Tongue (tissue), 1 donor: ENCODE measurements at regions not wholly inside any gene's neighbourhood (a gene's known extent, or its start where the extent isn't known, plus 50 kb on each side); places are given as distances from the start of the nearest gene placed in this dataset.

ENCODE experiments used
- DNase-seq: peaks from one replicate; pipeline ENCODE4 v3.0.0-alpha.2; 2015

- peak; percentile 79 for DNase-seq
These were observed 64.5 kb upstream of the STK38L start for GRCh38 chr12:27179400-27180214.

- DNase-seq, result no peak
These were observed 63.1 kb upstream of the STK38L start for GRCh38 chr12:27180906-27181505.

DNA sequence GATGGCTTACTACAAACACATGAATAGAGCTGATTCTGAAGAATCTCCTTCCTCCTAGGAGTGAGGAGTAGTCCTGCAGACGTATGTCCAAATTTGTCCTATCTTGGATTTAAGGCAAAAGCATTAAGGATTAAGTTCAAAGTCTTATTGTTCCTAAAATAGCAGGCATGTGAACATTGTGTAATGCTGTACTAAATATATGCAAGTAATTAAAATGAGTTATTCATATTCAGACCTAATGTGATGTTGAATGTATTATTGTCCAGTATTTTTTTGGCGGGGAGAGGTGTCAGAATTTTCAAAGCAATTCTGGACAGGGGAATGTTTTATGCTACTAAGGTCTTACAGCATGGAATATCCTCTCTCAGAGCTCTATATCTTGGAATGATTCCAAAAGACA is 60.7 kb upstream of the STK38L start:
- DNase-seq, result no peak

DNA sequence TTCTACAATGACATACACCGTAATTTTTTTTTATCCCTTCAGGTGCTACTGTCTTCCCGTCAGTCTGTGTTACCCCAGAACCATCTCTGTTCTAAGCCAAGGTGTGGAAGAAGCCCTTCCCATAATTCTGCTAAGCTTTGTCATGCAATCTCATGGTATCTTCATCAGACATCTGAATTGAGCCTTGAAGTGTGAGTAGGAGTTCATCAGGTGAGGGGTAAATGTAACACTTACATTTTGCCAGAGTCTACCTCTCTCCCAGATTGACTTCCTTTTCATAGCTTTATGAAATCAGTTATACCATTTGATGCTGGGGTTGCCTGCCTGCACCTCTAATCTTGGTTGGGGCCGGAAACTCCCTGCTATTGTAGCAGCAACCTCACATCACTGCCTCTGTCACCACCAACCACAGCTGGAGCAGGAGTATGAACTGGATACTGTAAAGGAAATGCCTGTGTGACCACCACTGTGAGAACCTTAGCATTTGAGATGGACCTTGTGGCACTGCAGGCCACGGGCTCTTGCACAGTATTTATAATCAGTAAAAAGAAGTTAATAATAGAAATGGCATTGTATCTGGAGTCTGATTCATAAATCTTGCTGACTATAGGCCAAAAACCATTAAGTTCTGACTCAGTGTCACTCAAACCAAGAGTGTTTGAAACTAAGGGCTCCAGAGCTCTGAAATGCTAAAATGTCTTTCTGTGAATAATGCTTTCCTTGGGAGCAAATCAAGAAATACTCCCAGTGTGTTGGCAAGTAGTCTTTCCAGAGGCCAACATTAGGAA is 58.7 kb upstream of the STK38L start:
- DNase-seq, result no peak

DNA sequence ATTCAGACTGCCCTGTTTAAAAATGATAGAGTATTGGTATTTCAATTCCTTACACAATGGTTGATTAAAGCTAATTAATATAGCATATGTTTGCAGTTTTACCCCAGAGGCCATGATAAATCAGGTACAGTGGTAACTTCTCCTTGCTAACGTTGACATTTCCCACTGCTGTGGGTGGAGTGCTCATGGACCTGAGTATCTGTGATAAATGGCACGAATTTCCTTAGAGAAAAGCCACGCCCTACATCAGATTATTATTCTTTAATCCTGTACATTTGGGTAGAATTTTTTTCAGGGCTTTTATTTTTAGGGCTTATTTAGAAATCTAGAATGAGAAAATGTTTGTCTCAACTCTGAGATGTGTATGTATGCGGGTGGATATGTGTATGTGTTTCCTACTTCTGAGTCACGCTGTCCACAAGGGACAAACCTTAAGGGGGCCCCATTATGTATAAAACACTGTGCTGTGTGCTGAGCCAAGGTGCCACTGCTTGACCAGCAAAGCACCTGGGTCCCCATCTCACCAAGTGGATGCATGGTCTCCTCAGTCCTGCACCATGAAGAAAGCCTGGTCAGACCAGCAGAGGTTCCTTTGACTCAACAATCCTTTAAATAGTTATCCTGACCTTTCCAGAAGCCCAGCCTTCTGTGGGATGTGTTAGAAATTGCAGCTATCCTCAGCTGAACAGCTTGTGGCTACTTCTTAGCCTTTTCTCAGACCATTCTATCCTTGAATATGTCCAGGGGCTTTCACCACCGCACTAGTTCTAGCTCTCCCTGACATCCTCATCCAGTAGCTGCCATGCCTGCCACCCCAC is 57.9 kb upstream of the STK38L start:
- no peak for DNase-seq

GRCh38 chr12:27187697-27188096 is 56.4 kb upstream of the STK38L start:
- DNase-seq, result no peak

DNA sequence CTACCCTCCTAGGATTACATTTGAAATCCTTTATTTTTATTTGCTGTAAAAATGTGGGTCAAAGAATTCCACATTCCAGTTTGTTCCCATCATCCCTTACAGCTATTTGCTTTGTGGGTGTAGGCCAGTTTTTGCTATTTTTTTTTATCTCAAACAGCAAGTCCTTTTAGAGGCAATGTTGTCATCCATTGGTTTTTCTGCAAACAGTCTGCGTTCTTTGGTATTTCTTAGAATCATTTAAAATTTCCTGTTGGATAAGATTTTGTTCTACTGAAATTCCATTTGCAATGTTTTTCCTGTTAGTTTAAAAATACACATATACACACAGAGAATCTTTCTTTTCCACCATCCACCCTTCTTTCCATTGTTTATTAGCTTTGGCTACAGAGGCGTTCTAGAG is 53.3 kb upstream of the STK38L start:
- peak; percentile 41 for DNase-seq

- no peak for DNase-seq
These were observed 52.6 kb upstream of the STK38L start for GRCh38 chr12:27191531-27191930.

GRCh38 chr12:27192118-27192802 is 51.8 kb upstream of the STK38L start:
- no peak for DNase-seq

DNA sequence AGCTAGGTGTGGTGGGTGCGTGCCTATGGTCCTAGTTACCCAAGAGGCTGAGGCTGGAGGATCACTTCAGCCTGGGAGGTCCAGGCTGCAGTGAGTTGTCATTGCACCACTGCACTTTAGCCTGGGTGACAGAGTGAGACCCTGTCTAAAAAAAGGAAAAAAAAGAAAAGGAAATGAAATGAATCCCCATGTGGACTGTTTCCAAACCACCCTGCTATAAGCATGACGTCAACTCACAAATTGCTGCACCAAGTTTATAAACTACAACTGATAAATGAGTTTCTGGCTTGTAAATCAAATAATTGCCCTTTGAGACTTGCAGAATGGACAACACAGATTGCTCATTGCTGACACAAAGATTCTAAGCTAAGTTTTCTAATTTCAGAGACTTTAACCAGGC is 51.0 kb upstream of the STK38L start:
- DNase-seq, result no peak

DNA sequence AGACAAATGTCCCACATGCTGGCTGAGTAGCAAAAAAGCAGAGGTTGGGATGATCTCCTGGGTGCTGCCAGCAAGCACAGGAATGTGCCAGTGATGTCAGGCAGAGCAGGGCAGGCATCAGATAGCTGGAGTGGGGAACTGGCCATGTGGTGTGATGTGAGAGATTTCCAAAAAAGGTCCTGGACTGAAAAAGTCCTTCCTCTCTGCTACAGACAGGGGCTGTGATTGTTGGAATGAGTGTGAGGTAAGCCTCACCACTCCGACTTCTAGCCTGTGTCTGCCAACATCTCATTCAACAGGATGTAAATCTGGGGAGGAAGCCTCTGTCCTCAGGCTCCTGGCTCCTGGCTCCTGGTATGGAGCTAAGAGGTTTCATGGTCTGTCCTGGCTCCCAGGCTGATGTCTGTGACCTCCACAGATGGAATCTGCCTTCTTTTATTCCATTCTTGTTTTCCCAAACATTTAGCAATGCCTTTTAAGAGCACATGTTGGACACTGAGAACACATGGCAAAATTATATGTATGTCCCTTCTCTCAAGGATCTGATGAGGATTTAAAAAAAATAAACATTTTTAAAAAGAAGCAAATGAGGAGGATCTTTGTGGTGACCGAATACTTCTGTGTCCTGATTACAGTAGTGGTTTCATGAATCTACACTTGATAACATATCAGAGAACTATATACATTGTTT is 50.1 kb upstream of the STK38L start:
- peak; percentile 31 for DNase-seq
